ENCODE measurements at regions not wholly inside any gene's neighbourhood (a gene's known extent, or its start where the extent isn't known, plus 50 kb on each side); places are given as distances from the start of the nearest gene placed in this dataset.

GRCh38 chr11:70623906-70624597 lies 225.7 kb downstream of the CTTN start:
- Histone ChIP-seq H3K4me1 (ENCODE audit: insufficient read depth, poor library complexity, severe bottlenecking) (no peaks in the 10 kb centered on the region), H3K27ac (ENCODE audit: poor library complexity, severe bottlenecking) (no peak overlapping the region), H3K27me3 (ENCODE audit: insufficient read depth, poor library complexity, severe bottlenecking) (no peaks in the 10 kb centered on the region), H3K4me3 (ENCODE audit: severe bottlenecking) (no peak overlapping the region), H3K9me3 (ENCODE audit: severe bottlenecking) (no peaks in the 10 kb centered on the region), H3K36me3 (ENCODE audit: low read depth) (no peaks in the 10 kb centered on the region)
- TF ChIP-seq CTCF (IDR thresholded peaks at IDR 0.05; ENCODE audit: poor library complexity, severe bottlenecking), result no peak
- ATAC-seq (ENCODE audit: low read depth) (no peak), DNase-seq (ENCODE audit: low spot score) (no peak)

- no peak for TF ChIP-seq CTCF (IDR thresholded peaks at IDR 0.05; ENCODE audit: poor library complexity, severe bottlenecking)
- no peak for DNase-seq (ENCODE audit: low spot score)
- Histone ChIP-seq H3K27ac (ENCODE audit: poor library complexity, severe bottlenecking) (no peak overlapping the region), H3K27me3 (ENCODE audit: insufficient read depth, poor library complexity, severe bottlenecking) (no peaks in the 10 kb centered on the region), H3K4me3 (ENCODE audit: severe bottlenecking) (no peak overlapping the region), H3K9me3 (ENCODE audit: severe bottlenecking) (no peaks in the 10 kb centered on the region), H3K36me3 (ENCODE audit: low read depth) (no peaks in the 10 kb centered on the region), H3K4me1 (ENCODE audit: insufficient read depth, poor library complexity, severe bottlenecking) (no peaks in the 10 kb centered on the region)
- ATAC-seq (ENCODE audit: low read depth), result no peak
Measured at GRCh38 chr11:70624598-70624993, 226.3 kb downstream of the CTTN start.

- H3K27ac ChIP-seq (ENCODE audit: poor library complexity, severe bottlenecking), result no peak overlapping the region
- H3K4me1 ChIP-seq (ENCODE audit: insufficient read depth, poor library complexity, severe bottlenecking), result no peaks in the 10 kb centered on the region
- DNase-seq (ENCODE audit: low spot score) (no peak), ATAC-seq (ENCODE audit: low read depth) (no peak)
- TF ChIP-seq CTCF (IDR thresholded peaks at IDR 0.05; ENCODE audit: poor library complexity, severe bottlenecking), result no peak
- H3K36me3 ChIP-seq (ENCODE audit: low read depth), result no peaks in the 10 kb centered on the region
- no peaks in the 10 kb centered on the region for H3K9me3 ChIP-seq (ENCODE audit: severe bottlenecking)
- no peak overlapping the region for H3K4me3 ChIP-seq (ENCODE audit: severe bottlenecking)
- H3K27me3 ChIP-seq (ENCODE audit: insufficient read depth, poor library complexity, severe bottlenecking), result no peaks in the 10 kb centered on the region
Measured at GRCh38 chr11:70625051-70625450, 226.7 kb downstream of the CTTN start.

GRCh38 chr11:70625582-70626518 lies 227.5 kb downstream of the CTTN start:
- TF ChIP-seq CTCF (IDR thresholded peaks at IDR 0.05; ENCODE audit: poor library complexity, severe bottlenecking), result no peak
- ATAC-seq (ENCODE audit: low read depth), result no peak
- no peaks in the 10 kb centered on the region for H3K9me3 ChIP-seq (ENCODE audit: severe bottlenecking)

More at GRCh38 chr11:70625582-70626518, 227.5 kb downstream of the CTTN start:
- no peak overlapping the region for H3K4me3 ChIP-seq (ENCODE audit: severe bottlenecking)
- no peaks in the 10 kb centered on the region for H3K36me3 ChIP-seq (ENCODE audit: low read depth)
- no peaks in the 10 kb centered on the region for H3K27me3 ChIP-seq (ENCODE audit: insufficient read depth, poor library complexity, severe bottlenecking)
- no peak for DNase-seq (ENCODE audit: low spot score)
- no peak overlapping the region for H3K27ac ChIP-seq (ENCODE audit: poor library complexity, severe bottlenecking)
- H3K4me1 ChIP-seq (ENCODE audit: insufficient read depth, poor library complexity, severe bottlenecking), result no peaks in the 10 kb centered on the region

Measured in RWPE2 (cell line).